ENCODE measurements at regions not wholly inside any gene's neighbourhood (a gene's known extent, or its start where the extent isn't known, plus 50 kb on each side); places are given as distances from the start of the nearest gene placed in this dataset.

GRCh38 chr10:64261092-64261491 lies 739.9 kb downstream of the REEP3 start:
- no peak overlapping the region for H3K4me3 ChIP-seq
- Mint-ChIP-seq H3K9me3 (no peaks in the 10 kb centered on the region), H3K4me1 (peaks cover 13% of the 10 kb centered on the region), H3K27ac (no peak overlapping the region), H3K4me3 (no peak overlapping the region), H3K27me3 (ENCODE audit: insufficient read depth, low read depth, poor library complexity) (peaks cover 3% of the 10 kb centered on the region), H3K36me3 (ENCODE audit: low read depth) (no peaks in the 10 kb centered on the region)
- H3K36me3 ChIP-seq (ENCODE audit: insufficient read depth), result no peaks in the 10 kb centered on the region
- H2AFZ ChIP-seq, result peak overlapping the region; percentile 63; the same call in 1 of the 2 replicates
- H3K27ac ChIP-seq (ENCODE audit: low read depth), result no peak overlapping the region
- H3F3A ChIP-seq (replicated peaks; ENCODE audit: low read depth), result no peaks in the 10 kb centered on the region
- TF ChIP-seq CTCF (conservative IDR thresholded peaks at IDR 0.05; ENCODE audit: low read depth in 2 of 2), result no peak
- TF ChIP-seq ZNF331 (CRISPR knock-in tag; IDR thresholded peaks at IDR 0.05; ENCODE audit: low read depth), result no peak
- no peak for DNase-seq (ENCODE audit: low spot score)
- no peak overlapping the region for H3K4me2 ChIP-seq
- H3K27me3 ChIP-seq (ENCODE audit: insufficient read depth), result no peaks in the 10 kb centered on the region
- no peaks in the 10 kb centered on the region for H3K79me2 ChIP-seq (replicated peaks; ENCODE audit: insufficient read depth)
- no peaks in the 10 kb centered on the region for H4K20me1 ChIP-seq (replicated peaks; ENCODE audit: insufficient read depth)
- ATAC-seq, result no peak
- peaks cover 11% of the 10 kb centered on the region; the same call in 1 of the 2 replicates for H3K9me2 ChIP-seq (ENCODE audit: insufficient read depth)
- H3K4me1 ChIP-seq (ENCODE audit: insufficient read depth), result peaks cover 7% of the 10 kb centered on the region; the same call in 1 of the 2 replicates

- no peaks in the 10 kb centered on the region for H3K79me2 ChIP-seq (replicated peaks; ENCODE audit: insufficient read depth)
- peaks cover 12% of the 10 kb centered on the region for H3K9me2 ChIP-seq (ENCODE audit: insufficient read depth)
- Mint-ChIP-seq H3K4me1 (peaks cover 13% of the 10 kb centered on the region), H3K4me3 (no peak overlapping the region), H3K27me3 (ENCODE audit: insufficient read depth, low read depth, poor library complexity) (peaks cover 3% of the 10 kb centered on the region), H3K27ac (no peak overlapping the region), H3K9me3 (no peaks in the 10 kb centered on the region), H3K36me3 (ENCODE audit: low read depth) (no peaks in the 10 kb centered on the region)
- ATAC-seq, result no peak
- no peak for DNase-seq (ENCODE audit: low spot score)
- H3K27ac ChIP-seq (ENCODE audit: low read depth), result no peak overlapping the region
- H3K4me3 ChIP-seq, result no peak overlapping the region
- no peak overlapping the region for H2AFZ ChIP-seq
- peaks cover 7% of the 10 kb centered on the region; the same call in 1 of the 2 replicates for H3K4me1 ChIP-seq (ENCODE audit: insufficient read depth)
- no peaks in the 10 kb centered on the region for H3F3A ChIP-seq (replicated peaks; ENCODE audit: low read depth)
- H3K4me2 ChIP-seq, result no peak overlapping the region
- H3K27me3 ChIP-seq (ENCODE audit: insufficient read depth), result no peaks in the 10 kb centered on the region
- no peaks in the 10 kb centered on the region for H4K20me1 ChIP-seq (replicated peaks; ENCODE audit: insufficient read depth)
- H3K36me3 ChIP-seq (ENCODE audit: insufficient read depth), result no peaks in the 10 kb centered on the region
- TF ChIP-seq ZNF114 (CRISPR knock-in tag; IDR thresholded peaks at IDR 0.05), result no peak
- TF ChIP-seq STAT1 (IDR thresholded peaks at IDR 0.05; ENCODE audit: unreplicated experiment), result no peak
- no peak for TF ChIP-seq JUNB (IDR thresholded peaks at IDR 0.05; ENCODE audit: unreplicated experiment)
- TF ChIP-seq EZH2 (IDR thresholded peaks at IDR 0.05; ENCODE audit: low read depth, unreplicated experiment), result no peak
- no peak for TF ChIP-seq REST (IDR thresholded peaks at IDR 0.05; ENCODE audit: unreplicated experiment)
- no peak for TF ChIP-seq CTCF (conservative IDR thresholded peaks at IDR 0.05; ENCODE audit: low read depth in 2 of 2)
- no peak for TF ChIP-seq POLR2AphosphoS5 (IDR thresholded peaks at IDR 0.05; ENCODE audit: low read depth)
Measured at GRCh38 chr10:64261676-64262075, 740.5 kb downstream of the REEP3 start.
